HUES48 (cell line): ENCODE measurements at regions not wholly inside any gene's neighbourhood (a gene's known extent, or its start where the extent isn't known, plus 50 kb on each side); places are given as distances from the start of the nearest gene placed in this dataset.

Experiments
- H3K27ac ChIP-seq: one replicate; pipeline ENCODE4 v1.7.0; 2013; ENCODE audit warnings: low read depth, low read length, inconsistent platforms
- H3K27me3 ChIP-seq: 2 replicates; pipeline ENCODE4 v1.6.1; 2013; ENCODE audit warnings: mild to moderate bottlenecking, low read length; ENCODE audit not compliant: control insufficient read depth, insufficient read depth
- H3K36me3 ChIP-seq: 2 replicates; pipeline ENCODE4 v1.6.1; 2013; ENCODE audit warnings: low read length; ENCODE audit not compliant: control insufficient read depth, insufficient read depth
- H3K4me1 ChIP-seq: 2 replicates; pipeline ENCODE4 v1.6.1; 2013; ENCODE audit warnings: mild to moderate bottlenecking, low read length; ENCODE audit not compliant: control insufficient read depth, insufficient read depth
- H3K4me3 ChIP-seq: 2 replicates; pipeline ENCODE4 v1.5.1; 2013; ENCODE audit warnings: mild to moderate bottlenecking, low read depth, low read length
- H3K9ac ChIP-seq: 2 replicates; pipeline ENCODE4 v1.6.1; 2013; ENCODE audit warnings: mild to moderate bottlenecking, low read depth, low read length, moderate library complexity
- H3K9me3 ChIP-seq: 2 replicates; pipeline ENCODE4 v1.6.1; 2013; ENCODE audit warnings: low read length; ENCODE audit not compliant: control insufficient read depth, insufficient read depth

DNA sequence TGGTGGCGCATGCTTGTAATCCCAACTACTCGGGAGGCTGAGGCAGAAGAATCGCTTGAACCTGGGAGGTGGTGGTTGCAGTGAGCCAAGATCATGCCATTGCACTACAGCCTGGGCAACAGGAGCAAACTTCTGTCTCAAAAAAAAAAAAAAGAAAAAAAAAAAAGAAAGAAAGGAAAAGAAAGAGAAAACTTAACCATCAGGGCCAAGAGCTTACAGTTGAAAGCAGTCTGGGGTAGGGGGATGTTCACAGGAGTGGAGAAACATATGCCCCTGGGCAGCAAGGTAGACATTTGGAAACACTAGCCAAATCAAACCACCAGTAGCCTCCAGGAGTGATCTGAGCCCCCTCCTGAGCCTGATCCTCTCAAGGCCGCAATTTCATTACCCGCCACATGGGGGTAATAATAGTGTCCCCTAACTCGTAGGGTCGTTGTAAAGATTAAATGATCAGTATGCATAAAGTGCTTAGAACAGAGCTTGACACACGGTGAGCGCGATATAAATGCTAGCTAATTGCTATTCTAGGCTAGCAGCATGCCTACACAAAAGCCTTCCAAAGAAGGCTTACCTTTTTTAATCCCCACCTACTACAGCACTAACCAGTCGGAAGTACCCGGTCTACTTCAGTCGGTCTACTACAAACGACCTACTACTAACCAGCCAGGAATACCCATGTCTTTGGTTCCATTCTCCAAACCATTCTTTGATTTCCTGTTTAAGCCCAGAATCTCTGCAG, 274.3 kb upstream of the NEBL start:
- H3K36me3 ChIP-seq = no peaks in the 10 kb centered on the region
- no peak overlapping the region for H3K9ac ChIP-seq
- peaks cover 39% of the 10 kb centered on the region for H3K27me3 ChIP-seq
- H3K27ac ChIP-seq = no peak overlapping the region
- no peaks in the 10 kb centered on the region for H3K9me3 ChIP-seq
- H3K4me1 ChIP-seq = peaks cover 26% of the 10 kb centered on the region
- H3K4me3 ChIP-seq = no peak overlapping the region

DNA sequence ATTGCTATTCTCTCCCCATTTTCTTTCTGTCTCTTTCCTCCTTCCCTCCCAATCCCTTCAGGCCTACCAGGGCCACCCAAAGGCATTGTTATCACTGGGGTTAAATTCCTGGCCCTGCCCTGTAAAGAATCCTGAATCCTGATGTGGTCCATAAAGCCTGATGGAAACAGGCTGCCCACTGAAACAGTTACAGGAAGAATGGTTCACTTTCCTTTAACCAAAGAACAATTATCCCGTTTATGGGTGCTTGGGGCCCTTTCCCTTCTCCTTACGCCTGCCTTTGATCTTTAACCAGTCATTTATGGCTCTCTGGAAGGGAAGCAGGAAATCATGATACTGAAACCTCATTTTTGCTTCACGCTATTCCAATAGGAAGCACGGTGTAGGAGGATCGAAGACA, 273.1 kb upstream of the NEBL start:
- Histone ChIP-seq H3K9ac (no peak overlapping the region), H3K27ac (no peak overlapping the region), H3K27me3 (peaks cover 29% of the 10 kb centered on the region), H3K36me3 (no peaks in the 10 kb centered on the region), H3K4me3 (no peak overlapping the region), H3K4me1 (peaks cover 20% of the 10 kb centered on the region), H3K9me3 (no peaks in the 10 kb centered on the region)

DNA sequence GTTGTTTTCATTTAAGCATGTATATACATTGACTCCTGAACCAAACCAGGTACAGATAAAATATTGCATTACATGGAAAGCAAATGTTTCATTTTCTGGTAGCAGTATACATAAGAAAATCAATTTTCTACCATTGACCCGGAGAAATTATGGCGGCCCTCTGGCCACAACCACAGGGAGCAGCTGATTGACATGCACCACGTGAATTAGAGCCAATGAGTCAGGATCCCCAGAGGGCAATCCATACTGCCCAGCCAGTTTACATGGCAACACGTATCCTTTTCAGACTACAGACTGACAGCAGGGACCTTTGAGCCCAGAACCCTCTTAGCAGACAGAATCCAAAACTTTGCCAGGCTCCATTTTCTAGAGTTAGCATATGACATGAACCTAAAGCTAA, 272.2 kb upstream of the NEBL start:
- no peaks in the 10 kb centered on the region for H3K36me3 ChIP-seq
- H3K27ac ChIP-seq = no peak overlapping the region
- no peak overlapping the region for H3K9ac ChIP-seq
- no peak overlapping the region for H3K4me3 ChIP-seq
- H3K4me1 ChIP-seq = peaks cover 19% of the 10 kb centered on the region; the same call in 1 of the 2 replicates
- no peaks in the 10 kb centered on the region for H3K9me3 ChIP-seq
- H3K27me3 ChIP-seq = peaks cover 20% of the 10 kb centered on the region

DNA sequence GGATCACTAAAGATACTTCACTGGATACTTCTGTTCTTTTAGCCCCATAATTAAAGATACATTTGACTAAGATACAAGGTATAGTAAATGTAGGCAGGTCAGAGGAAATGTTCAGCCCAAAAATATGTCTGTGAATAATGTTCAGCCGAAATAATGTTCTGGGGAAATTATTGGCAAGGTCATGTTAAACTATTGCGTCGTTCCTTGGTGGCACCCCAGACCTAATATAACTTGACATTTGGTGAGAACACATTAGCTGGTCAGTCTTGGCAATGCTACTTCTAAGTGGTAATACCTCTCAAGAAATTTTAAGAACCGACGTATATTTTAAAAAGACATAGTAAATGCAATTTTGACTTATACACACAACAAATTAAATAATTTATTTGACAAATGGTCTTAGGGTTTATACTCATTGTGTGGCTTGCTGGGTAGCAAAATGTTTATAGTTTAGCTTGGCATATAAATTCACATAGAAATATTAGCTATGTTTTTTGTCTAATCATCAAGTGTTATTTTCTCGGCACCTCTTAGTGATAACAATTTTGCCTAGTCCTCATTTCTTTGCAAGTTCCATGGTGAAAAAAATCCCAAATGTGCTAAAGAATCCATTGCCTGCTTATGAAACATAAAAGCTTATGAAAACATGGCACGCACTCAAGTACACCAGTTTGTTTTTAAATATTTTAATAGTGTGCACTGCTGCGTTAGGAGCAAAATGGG, 270.3 kb upstream of the NEBL start:
- no peaks in the 10 kb centered on the region for H3K36me3 ChIP-seq

DNA sequence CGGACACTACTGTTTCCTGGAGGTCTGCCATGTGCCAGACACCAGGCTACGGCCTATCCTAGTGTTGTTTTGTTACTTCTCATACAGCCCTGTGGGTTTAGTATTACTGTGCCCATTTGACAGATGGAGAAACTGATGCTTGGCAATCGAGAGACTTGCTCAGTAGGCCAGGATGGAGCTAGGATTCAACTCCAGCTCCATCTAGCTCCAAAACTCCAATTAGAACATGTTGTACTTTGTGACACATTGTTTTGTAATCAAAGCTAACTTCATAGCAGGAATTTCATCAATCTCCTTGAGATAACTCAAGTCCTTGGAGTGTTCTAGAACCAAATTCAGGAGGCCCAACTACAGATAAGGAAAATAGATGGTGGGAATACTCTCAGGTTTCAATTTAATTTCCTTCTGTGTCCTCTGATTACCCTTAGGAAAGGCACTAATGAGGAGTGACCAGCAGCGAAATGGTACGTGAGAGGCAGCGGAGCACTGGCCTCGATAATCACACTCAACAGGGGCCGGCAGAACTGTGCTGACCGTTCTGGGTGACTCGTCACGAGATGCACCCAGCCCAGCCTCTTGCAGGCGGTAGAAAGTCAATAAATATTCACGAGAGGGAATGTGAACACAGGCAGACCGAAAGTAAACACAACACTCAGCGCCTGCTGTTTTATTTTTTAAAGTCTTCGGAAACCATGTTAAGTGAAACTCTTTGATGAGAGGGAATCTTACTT, 269.6 kb upstream of the NEBL start:
- no peak overlapping the region for H3K9ac ChIP-seq
- no peaks in the 10 kb centered on the region for H3K36me3 ChIP-seq
- no peak overlapping the region for H3K27ac ChIP-seq
- H3K27me3 ChIP-seq = peaks cover under 1% of the 10 kb centered on the region; the same call in 1 of the 2 replicates
- H3K9me3 ChIP-seq = peaks cover 10% of the 10 kb centered on the region; the same call in 1 of the 2 replicates
- H3K4me3 ChIP-seq = no peak overlapping the region
- peaks cover 8% of the 10 kb centered on the region; the same call in 1 of the 2 replicates for H3K4me1 ChIP-seq

More for the DNA sequence above, 270.3 kb upstream of the NEBL start:
- Histone ChIP-seq H3K27me3 (peaks cover 7% of the 10 kb centered on the region), H3K9me3 (0 out of 2 replicates have a peak, but pooled peaks cover 3% of the 10 kb centered on the region), H3K27ac (no peak overlapping the region), H3K4me1 (peaks cover 14% of the 10 kb centered on the region; the same call in 1 of the 2 replicates), H3K9ac (no peak overlapping the region), H3K4me3 (no peak overlapping the region)

DNA sequence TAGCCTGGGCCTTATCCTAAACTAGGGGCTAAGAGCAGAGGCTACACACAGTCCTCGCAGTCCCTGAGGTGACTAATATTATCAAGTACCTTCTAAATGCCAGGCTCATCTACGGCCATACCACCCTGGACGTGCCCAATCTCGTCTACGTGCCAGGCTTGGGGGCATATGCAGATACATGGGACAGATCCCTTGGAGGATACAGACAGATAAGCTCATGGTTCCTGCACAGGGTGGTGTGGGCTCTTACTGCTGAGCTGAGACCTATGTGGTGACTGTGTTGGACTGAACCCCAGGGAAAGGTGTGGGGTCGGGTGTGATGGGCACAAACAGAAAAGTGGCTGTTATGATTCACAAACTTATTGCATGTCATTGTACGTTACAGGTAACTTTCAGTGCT, 268.4 kb upstream of the NEBL start:
- Histone ChIP-seq H3K9me3 (peaks cover 10% of the 10 kb centered on the region; the same call in 1 of the 2 replicates), H3K36me3 (no peaks in the 10 kb centered on the region), H3K4me3 (no peak overlapping the region), H3K4me1 (peaks cover 8% of the 10 kb centered on the region; the same call in 1 of the 2 replicates), H3K27me3 (no peaks in the 10 kb centered on the region), H3K9ac (no peak overlapping the region), H3K27ac (no peak overlapping the region)

DNA sequence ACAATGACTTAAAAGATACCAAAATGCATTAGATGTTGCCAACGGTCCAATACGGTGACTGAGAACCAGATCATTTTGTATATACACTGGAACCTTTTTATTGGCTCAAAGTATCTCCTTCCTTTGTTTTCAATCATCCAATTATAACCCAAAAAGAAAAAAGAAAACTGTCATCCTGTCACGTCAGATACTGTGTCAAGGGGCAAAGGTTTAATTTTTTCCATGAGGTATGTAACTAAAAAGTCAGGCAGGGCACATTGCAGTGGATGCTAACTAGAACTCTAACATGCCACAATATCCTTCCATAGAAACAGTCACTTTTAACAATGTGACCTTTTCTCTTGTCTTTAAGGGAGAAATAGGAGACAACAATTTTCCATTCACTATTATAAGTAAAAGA, 267.6 kb upstream of the NEBL start:
- no peak overlapping the region for H3K9ac ChIP-seq
- no peak overlapping the region for H3K4me3 ChIP-seq
- peaks cover 12% of the 10 kb centered on the region for H3K4me1 ChIP-seq
- H3K27me3 ChIP-seq = no peaks in the 10 kb centered on the region
- H3K36me3 ChIP-seq = no peaks in the 10 kb centered on the region
- H3K27ac ChIP-seq = no peak overlapping the region
- peaks cover 10% of the 10 kb centered on the region; the same call in 1 of the 2 replicates for H3K9me3 ChIP-seq

DNA sequence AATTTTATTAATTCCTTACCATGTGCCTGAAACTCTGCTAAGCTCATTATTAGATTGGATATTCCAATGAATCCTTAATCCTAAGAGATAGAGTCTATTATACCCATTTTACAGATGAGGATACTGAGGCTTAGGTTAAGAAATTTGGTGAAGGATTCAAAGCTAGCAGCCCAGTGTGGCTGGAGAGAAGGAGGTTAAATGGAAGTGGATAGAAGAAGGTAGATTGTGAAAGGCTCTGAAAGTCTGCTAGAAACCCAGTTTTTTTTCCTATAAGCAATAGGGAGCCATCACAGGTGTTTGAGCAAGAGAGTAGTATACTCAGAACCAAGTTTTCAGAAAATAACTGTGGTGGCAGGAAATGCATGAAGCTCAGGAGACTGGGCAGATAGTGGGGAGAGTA, 265.8 kb upstream of the NEBL start:
- Histone ChIP-seq H3K27ac (no peak overlapping the region), H3K36me3 (no peaks in the 10 kb centered on the region), H3K9ac (no peak overlapping the region), H3K9me3 (peaks cover 10% of the 10 kb centered on the region; the same call in 1 of the 2 replicates), H3K27me3 (no peaks in the 10 kb centered on the region), H3K4me1 (peaks cover 22% of the 10 kb centered on the region), H3K4me3 (no peak overlapping the region)

DNA sequence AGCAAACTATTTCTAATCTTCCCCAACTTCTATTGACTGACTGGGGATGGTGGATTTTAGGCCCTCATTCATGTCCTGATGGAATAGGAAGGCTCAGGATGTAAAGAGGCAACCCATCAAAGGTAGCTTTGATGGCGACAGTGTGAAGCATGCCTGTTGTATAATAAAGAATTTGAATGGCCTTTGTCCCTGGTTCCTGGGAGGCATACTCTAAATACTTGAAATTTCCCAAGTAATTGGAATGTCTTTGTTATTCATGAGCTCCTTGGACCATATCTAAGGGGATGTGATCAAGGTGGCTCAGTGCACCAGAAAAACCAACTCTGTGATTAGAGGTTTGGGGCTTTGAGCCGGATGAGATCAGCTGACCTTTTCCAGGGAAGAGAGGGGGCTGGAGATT, 264.5 kb upstream of the NEBL start:
- Histone ChIP-seq H3K36me3 (no peaks in the 10 kb centered on the region), H3K9me3 (peaks cover 10% of the 10 kb centered on the region; the same call in 1 of the 2 replicates), H3K4me3 (no peak overlapping the region), H3K9ac (peak overlapping the region; percentile 18; the same call in 1 of the 2 replicates), H3K4me1 (peaks cover 14% of the 10 kb centered on the region), H3K27ac (peak overlapping the region; percentile 87), H3K27me3 (no peaks in the 10 kb centered on the region)

DNA sequence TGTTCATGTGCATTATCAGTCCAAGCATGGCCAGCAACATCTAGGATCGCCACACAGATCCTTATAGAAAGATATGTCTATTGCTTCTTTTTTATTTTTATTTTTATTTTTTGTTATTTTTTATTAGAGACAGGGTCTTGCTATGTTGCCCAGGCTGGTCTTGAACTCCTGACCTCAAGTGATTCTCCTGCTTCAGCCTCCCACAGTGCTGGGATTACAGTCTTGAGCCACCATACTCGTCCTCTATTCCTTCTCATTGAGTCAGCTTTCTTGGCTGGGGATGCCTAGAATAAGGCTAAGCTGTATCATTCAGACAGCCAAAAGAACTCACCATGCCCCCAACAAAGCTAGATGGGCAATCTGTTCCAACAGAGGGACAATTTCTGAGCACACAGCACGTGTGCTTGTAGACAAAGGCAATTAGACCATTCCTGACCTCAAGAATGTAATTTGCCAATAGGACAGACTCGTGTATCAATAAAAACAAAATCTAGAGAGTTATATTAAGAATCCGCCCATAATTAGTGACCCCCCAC, 264.0 kb upstream of the NEBL start:
- H3K27ac ChIP-seq = peak overlapping the region; percentile 87
- H3K4me1 ChIP-seq = peaks cover 14% of the 10 kb centered on the region
- peak overlapping the region; percentile 18; the same call in 1 of the 2 replicates for H3K9ac ChIP-seq
- H3K4me3 ChIP-seq = no peak overlapping the region
- H3K36me3 ChIP-seq = no peaks in the 10 kb centered on the region
- no peaks in the 10 kb centered on the region for H3K27me3 ChIP-seq
- H3K9me3 ChIP-seq = peaks cover 10% of the 10 kb centered on the region; the same call in 1 of the 2 replicates
